ENCODE measurements at regions not wholly inside any gene's neighbourhood (a gene's known extent, or its start where the extent isn't known, plus 50 kb on each side); places are given as distances from the start of the nearest gene placed in this dataset.
"Not testable (repeated sequence)": the region's sequence is repeated elsewhere in the genome, so short reads cannot be mapped to it uniquely, and the experiment has no call there.

- DNase-seq (ENCODE audit: low read depth), result peak; percentile 11
These were observed 131.7 kb upstream of the GDNF start for GRCh38 chr5:37971483-37972024.

GRCh38 chr5:37966871-37967270, 127.0 kb upstream of the GDNF start:
- DNase-seq (ENCODE audit: low read depth), result no peak

GRCh38 chr5:37966291-37966690, 126.5 kb upstream of the GDNF start:
- no peak for DNase-seq (ENCODE audit: low read depth)

- no peak for DNase-seq (ENCODE audit: low read depth)
These were observed 122.5 kb upstream of the GDNF start for GRCh38 chr5:37962389-37962788.

- no peak for DNase-seq (ENCODE audit: low read depth)
These were observed 117.4 kb upstream of the GDNF start for GRCh38 chr5:37957218-37957617.

- no peak for DNase-seq (ENCODE audit: low read depth)
These were observed 115.9 kb upstream of the GDNF start for GRCh38 chr5:37955748-37956147.

- DNase-seq (ENCODE audit: low read depth), result no peak
These were observed 114.7 kb upstream of the GDNF start for GRCh38 chr5:37954561-37954960.

GRCh38 chr5:37951946-37952721, 112.3 kb upstream of the GDNF start:
- no peak for DNase-seq (ENCODE audit: low read depth)

- no peak for DNase-seq (ENCODE audit: low read depth)
These were observed 110.6 kb upstream of the GDNF start for GRCh38 chr5:37950436-37950835.

GRCh38 chr5:37945446-37945845, 105.6 kb upstream of the GDNF start:
- DNase-seq (ENCODE audit: low read depth), result no peak

- DNase-seq (ENCODE audit: low read depth), result not testable (repeated sequence)
These were observed 103.3 kb upstream of the GDNF start for GRCh38 chr5:37943136-37943535.

- DNase-seq (ENCODE audit: low read depth), result no peak
These were observed 101.2 kb upstream of the GDNF start for GRCh38 chr5:37940931-37941623.

GRCh38 chr5:37938861-37939260, 99.0 kb upstream of the GDNF start:
- DNase-seq (ENCODE audit: low read depth), result no peak

- no peak for DNase-seq (ENCODE audit: low read depth)
These were observed 98.4 kb upstream of the GDNF start for GRCh38 chr5:37938076-37938852.

GRCh38 chr5:37936091-37936490, 96.2 kb upstream of the GDNF start:
- no peak for DNase-seq (ENCODE audit: low read depth)

- DNase-seq (ENCODE audit: low read depth), result peak; percentile 5
These were observed 93.7 kb upstream of the GDNF start for GRCh38 chr5:37933576-37933975.

GRCh38 chr5:37932450-37932849, 92.6 kb upstream of the GDNF start:
- no peak for DNase-seq (ENCODE audit: low read depth)

- DNase-seq (ENCODE audit: low read depth), result no peak
These were observed 91.7 kb upstream of the GDNF start for GRCh38 chr5:37931541-37931940.

GRCh38 chr5:37930350-37930749, 90.5 kb upstream of the GDNF start:
- DNase-seq (ENCODE audit: low read depth), result no peak

- DNase-seq (ENCODE audit: low read depth), result no peak
These were observed 90.0 kb upstream of the GDNF start for GRCh38 chr5:37929791-37930190.

GRCh38 chr5:37927753-37928152, 87.9 kb upstream of the GDNF start:
- DNase-seq (ENCODE audit: low read depth), result not testable (repeated sequence)

GRCh38 chr5:37926732-37927131, 86.9 kb upstream of the GDNF start:
- peak; percentile 49 for DNase-seq (ENCODE audit: low read depth)
